NT2/D1 (cell line): ENCODE measurements at regions not wholly inside any gene's neighbourhood (a gene's known extent, or its start where the extent isn't known, plus 50 kb on each side); places are given as distances from the start of the nearest gene placed in this dataset.

ENCODE experiments used
- DNase-seq: peaks from one replicate; pipeline ENCODE4 v3.0.0-alpha.2; 2011; ENCODE audit warnings: low read depth, low spot score
- H3K27me3 ChIP-seq: 2 replicates; pipeline ENCODE4 v1.6.0; 2011; ENCODE audit warnings: mild to moderate bottlenecking; ENCODE audit not compliant: insufficient read length, insufficient read depth
- H3K36me3 ChIP-seq: 2 replicates; pipeline ENCODE4 v1.6.1; 2011; ENCODE audit warnings: mild to moderate bottlenecking, low read length, mixed read lengths; ENCODE audit not compliant: insufficient read depth, insufficient read length
- H3K4me1 ChIP-seq: 2 replicates; pipeline ENCODE4 v1.5.1; 2011; ENCODE audit not compliant: insufficient read depth, insufficient read length
- H3K4me3 ChIP-seq: 2 replicates; pipeline ENCODE4 v1.5.1; 2011; ENCODE audit warnings: low read depth; ENCODE audit not compliant: insufficient read length
- H3K9ac ChIP-seq: 2 replicates; pipeline ENCODE4 v1.6.0; 2011; ENCODE audit warnings: low read depth; ENCODE audit not compliant: insufficient read length
- H3K9me3 ChIP-seq: 2 replicates; pipeline ENCODE4 v1.5.1; 2011; ENCODE audit warnings: mild to moderate bottlenecking, low read length; ENCODE audit not compliant: insufficient read depth
- SUZ12 ChIP-seq: IDR thresholded peaks from 2 replicates; pipeline ENCODE4 v1.6.1; 2011; ENCODE audit not compliant: insufficient read length, insufficient read depth; ENCODE audit errors: extremely low read depth
- YY1 ChIP-seq: IDR thresholded peaks from 2 replicates; pipeline ENCODE4 v1.6.1; 2011; ENCODE audit not compliant: insufficient read length, insufficient read depth
- ZNF274 ChIP-seq: IDR thresholded peaks from 2 replicates; pipeline ENCODE4 v1.6.1; 2011; ENCODE audit warnings: mild to moderate bottlenecking, low read depth, low read length

DNA sequence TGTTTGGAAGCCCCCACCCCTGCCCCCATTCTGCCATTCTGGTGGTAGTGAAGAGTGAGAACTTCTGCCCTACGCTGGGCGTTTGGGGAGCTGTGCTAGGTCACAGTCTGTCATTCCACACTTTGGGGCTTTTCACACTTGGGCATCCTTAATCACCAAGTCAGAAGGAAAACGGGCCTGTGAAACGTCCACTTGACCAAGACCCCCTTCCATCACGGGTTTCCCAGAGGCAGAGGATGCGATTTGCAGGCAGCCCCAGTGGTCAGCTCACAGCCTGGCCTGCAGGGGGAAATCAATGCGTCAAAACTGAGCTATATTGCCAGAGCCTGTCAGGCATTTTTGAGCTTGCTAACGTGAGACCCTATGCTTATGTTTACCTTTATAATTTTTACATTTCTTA is 663.3 kb upstream of the MGMT start:
- TF ChIP-seq SUZ12, result no peak
- no peak for TF ChIP-seq YY1
- TF ChIP-seq ZNF274, result no peak
- H3K27me3 ChIP-seq, result no peaks in the 10 kb centered on the region
- H3K4me1 ChIP-seq, result peaks cover 3% of the 10 kb centered on the region
- no peak for DNase-seq
- no peak overlapping the region for H3K4me3 ChIP-seq
- no peaks in the 10 kb centered on the region for H3K36me3 ChIP-seq
- no peaks in the 10 kb centered on the region for H3K9me3 ChIP-seq
- no peak overlapping the region for H3K9ac ChIP-seq

- H3K4me1 ChIP-seq, result peaks cover 3% of the 10 kb centered on the region
- H3K27me3 ChIP-seq, result no peaks in the 10 kb centered on the region
- no peak overlapping the region for H3K9ac ChIP-seq
- no peak overlapping the region for H3K4me3 ChIP-seq
- TF ChIP-seq YY1 (no peak), ZNF274 (no peak), SUZ12 (no peak)
- no peak for DNase-seq
- H3K9me3 ChIP-seq, result no peaks in the 10 kb centered on the region
- no peaks in the 10 kb centered on the region for H3K36me3 ChIP-seq
These were observed 662.6 kb upstream of the MGMT start for GRCh38 chr10:128804411-128804810.

GRCh38 chr10:128808921-128809440 is 658.1 kb upstream of the MGMT start:
- Histone ChIP-seq H3K4me1 (peaks cover 2% of the 10 kb centered on the region), H3K9ac (no peak overlapping the region), H3K36me3 (no peaks in the 10 kb centered on the region), H3K4me3 (no peak overlapping the region), H3K9me3 (no peaks in the 10 kb centered on the region), H3K27me3 (no peaks in the 10 kb centered on the region)
- DNase-seq, result no peak
- no peak for TF ChIP-seq SUZ12
- no peak for TF ChIP-seq YY1
- no peak for TF ChIP-seq ZNF274

DNA sequence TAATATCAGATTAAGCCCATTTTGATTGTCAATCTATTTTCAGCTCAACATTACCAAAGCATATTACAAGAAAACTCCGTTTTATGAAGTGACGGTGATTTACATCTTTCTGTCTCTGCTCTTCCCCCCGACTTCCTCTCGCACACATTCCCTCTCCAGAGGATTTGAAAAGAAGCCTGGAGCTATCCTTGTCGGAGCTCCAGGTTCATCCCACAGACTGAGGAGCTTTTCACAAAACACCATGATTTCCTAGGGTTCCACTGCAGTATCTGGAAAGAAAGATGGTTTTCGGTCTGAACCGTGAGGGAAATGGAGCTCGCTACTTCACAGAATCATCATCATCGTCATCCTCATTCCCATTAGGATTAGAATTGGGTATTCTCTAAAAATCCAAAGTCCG is 655.5 kb upstream of the MGMT start:
- Histone ChIP-seq H3K4me3 (no peak overlapping the region), H3K9ac (no peak overlapping the region), H3K36me3 (no peaks in the 10 kb centered on the region), H3K9me3 (no peaks in the 10 kb centered on the region), H3K4me1 (peaks cover 2% of the 10 kb centered on the region), H3K27me3 (no peaks in the 10 kb centered on the region)
- TF ChIP-seq YY1 (no peak), ZNF274 (no peak), SUZ12 (no peak)
- no peak for DNase-seq

GRCh38 chr10:128812000-128812399 is 655.0 kb upstream of the MGMT start:
- no peak overlapping the region for H3K4me3 ChIP-seq
- H3K27me3 ChIP-seq, result no peaks in the 10 kb centered on the region
- TF ChIP-seq SUZ12, result no peak
- H3K4me1 ChIP-seq, result peaks cover 2% of the 10 kb centered on the region
- H3K9me3 ChIP-seq, result no peaks in the 10 kb centered on the region
- DNase-seq, result no peak
- H3K36me3 ChIP-seq, result no peaks in the 10 kb centered on the region
- H3K9ac ChIP-seq, result no peak overlapping the region

GRCh38 chr10:128813574-128813973 is 653.5 kb upstream of the MGMT start:
- TF ChIP-seq SUZ12, result no peak
- no peak for TF ChIP-seq ZNF274
- TF ChIP-seq YY1, result no peak

DNA sequence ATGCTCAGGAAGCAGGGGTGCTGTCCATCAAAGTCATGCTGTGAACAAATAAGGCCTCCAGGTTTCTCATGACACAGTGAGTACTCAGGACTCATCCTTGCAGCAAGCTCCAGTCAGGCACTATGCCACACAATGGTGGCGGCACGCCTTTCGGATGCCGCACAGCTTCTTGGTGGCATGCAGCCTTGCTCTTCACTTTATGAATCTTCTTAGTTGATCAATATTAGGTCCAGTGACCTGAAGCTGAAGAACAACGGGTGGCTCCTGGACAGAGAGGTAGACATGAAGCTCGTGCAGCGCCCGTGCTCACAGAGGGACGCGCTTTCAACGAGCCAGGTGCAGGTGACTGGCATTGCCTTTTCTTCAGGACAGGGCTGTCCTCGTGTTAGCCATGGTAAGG is 653.0 kb upstream of the MGMT start:
- H3K9me3 ChIP-seq, result no peaks in the 10 kb centered on the region
- no peak for DNase-seq
- TF ChIP-seq ZNF274 (no peak), SUZ12 (no peak), YY1 (no peak)
- H3K4me1 ChIP-seq, result peaks cover 2% of the 10 kb centered on the region
- no peaks in the 10 kb centered on the region for H3K36me3 ChIP-seq
- no peak overlapping the region for H3K4me3 ChIP-seq
- no peaks in the 10 kb centered on the region for H3K27me3 ChIP-seq
- H3K9ac ChIP-seq, result no peak overlapping the region

More at GRCh38 chr10:128813574-128813973, 653.5 kb upstream of the MGMT start:
- Histone ChIP-seq H3K9ac (no peak overlapping the region), H3K4me3 (no peak overlapping the region), H3K9me3 (no peaks in the 10 kb centered on the region), H3K4me1 (peaks cover 2% of the 10 kb centered on the region), H3K27me3 (no peaks in the 10 kb centered on the region), H3K36me3 (no peaks in the 10 kb centered on the region)
- no peak for DNase-seq
